ENCODE measurements at regions not wholly inside any gene's neighbourhood (a gene's known extent, or its start where the extent isn't known, plus 50 kb on each side); places are given as distances from the start of the nearest gene placed in this dataset.

GRCh38 chr9:102770704-102771103, 224.4 kb upstream of the CYLC2 start (continued):
- TF ChIP-seq CHD7 (IDR thresholded peaks at IDR 0.05; ENCODE audit: insufficient replicate concordance, low read length), result no peak
- no peak for TF ChIP-seq RFX5 (IDR thresholded peaks at IDR 0.05; ENCODE audit: borderline replicate concordance, low read depth, low read length)
- no peak for TF ChIP-seq JUND (IDR thresholded peaks at IDR 0.05; ENCODE audit: low read length)

Measured in H1 (cell line).